NCI-H345 treated with DMSO at 0.1 percent for 48 hours (cell line): ENCODE measurements at regions not wholly inside any gene's neighbourhood (a gene's known extent, or its start where the extent isn't known, plus 50 kb on each side); places are given as distances from the start of the nearest gene placed in this dataset.

Experiments
- DNase-seq: peaks from one replicate; lab custom pipeline; 2025; ENCODE audit not compliant: unreplicated experiment; lab: John Stamatoyannopoulos, UW

GRCh38 chr2:107290041-107290440 lies 404.1 kb upstream of the ST6GAL2 start:
- DNase-seq: no peak

GRCh38 chr2:107303964-107304363 lies 418.0 kb upstream of the ST6GAL2 start:
- no peak for DNase-seq

GRCh38 chr2:107305966-107306365 lies 420.0 kb upstream of the ST6GAL2 start:
- DNase-seq: no peak

- DNase-seq: no peak
These were observed 420.9 kb upstream of the ST6GAL2 start for GRCh38 chr2:107306881-107307280.

GRCh38 chr2:107308835-107309234 lies 422.9 kb upstream of the ST6GAL2 start:
- no peak for DNase-seq

GRCh38 chr2:107312240-107312639 lies 426.3 kb upstream of the ST6GAL2 start:
- DNase-seq: no peak

- no peak for DNase-seq
These were observed 427.3 kb upstream of the ST6GAL2 start for GRCh38 chr2:107313316-107313715.

GRCh38 chr2:107320881-107321280 lies 434.9 kb upstream of the ST6GAL2 start:
- DNase-seq: no peak

GRCh38 chr2:107322416-107322815 lies 436.4 kb upstream of the ST6GAL2 start:
- no peak for DNase-seq

GRCh38 chr2:107323946-107324565 lies 438.1 kb upstream of the ST6GAL2 start:
- DNase-seq: no peak

GRCh38 chr2:107325981-107326786 lies 440.2 kb upstream of the ST6GAL2 start:
- no peak for DNase-seq

- DNase-seq: no peak
These were observed 448.3 kb upstream of the ST6GAL2 start for GRCh38 chr2:107334306-107334705.

GRCh38 chr2:107336526-107336925 lies 450.6 kb upstream of the ST6GAL2 start:
- DNase-seq: no peak

GRCh38 chr2:107337209-107337898 lies 451.4 kb upstream of the ST6GAL2 start:
- no peak for DNase-seq

- no peak for DNase-seq
These were observed 452.1 kb upstream of the ST6GAL2 start for GRCh38 chr2:107338059-107338458.

- no peak for DNase-seq
These were observed 452.6 kb upstream of the ST6GAL2 start for GRCh38 chr2:107338571-107338970.

- no peak for DNase-seq
These were observed 455.0 kb upstream of the ST6GAL2 start for GRCh38 chr2:107340955-107341354.

GRCh38 chr2:107349329-107349728 lies 463.4 kb upstream of the ST6GAL2 start:
- DNase-seq: no peak

- no peak for DNase-seq
These were observed 468.2 kb upstream of the ST6GAL2 start for GRCh38 chr2:107354175-107354574.

GRCh38 chr2:107358362-107358761 lies 468.3 kb upstream of the RGPD4 start:
- no peak for DNase-seq

GRCh38 chr2:107359021-107359420 lies 467.7 kb upstream of the RGPD4 start:
- DNase-seq: no peak

- DNase-seq: no peak
These were observed 464.8 kb upstream of the RGPD4 start for GRCh38 chr2:107361751-107362381.
